GM12878 (cell line): ENCODE measurements at regions not wholly inside any gene's neighbourhood (a gene's known extent, or its start where the extent isn't known, plus 50 kb on each side); places are given as distances from the start of the nearest gene placed in this dataset.

Experiments used
- ATAC-seq: fragments of 200-7000 bp; cut with Tn5 transposase; 3 replicates; pipeline ENCODE4 v1.9.1; 2020; ENCODE audit warnings: mild to moderate bottlenecking, moderate library complexity
- BruUV-seq: library from RNA; stranded (reverse); fragments of 400-500 nt; replicated peaks from 2 replicates; lab custom pipeline; 2021; lab: Mats Ljungman, UMichigan
- CTCF ChIA-PET: fragments of 300-600 bp; sonication (Branson Sonifier 250); formaldehyde crosslinking; extraction: SDS; loops from one replicate; lab custom pipeline; 2021; ENCODE audit warnings: inconsistent platforms; lab: Yijun Ruan, JAX
- POLR2A ChIA-PET: fragments of 350-600 bp; formaldehyde crosslinking; extraction: SDS; loops from one replicate; lab custom pipeline; 2021; ENCODE audit warnings: inconsistent platforms; lab: Charles Lee
- RAD21 ChIA-PET: fragments of 300-600 bp; sonication (Branson Sonifier 250); formaldehyde crosslinking; loops from one replicate; lab custom pipeline; 2023; ENCODE audit warnings: antibody characterized with exemption; ENCODE audit not compliant: unreplicated experiment; lab: Charles Lee
- SMC1A ChIA-PET: fragments of 300-600 bp; sonication (Branson Sonifier 250); formaldehyde crosslinking; loops from one replicate; lab custom pipeline; 2023; ENCODE audit not compliant: unreplicated experiment, uncharacterized antibody; lab: Charles Lee
- DNase-seq: peaks from one replicate; pipeline ENCODE4 v3.0.0-alpha.2; 2011; ENCODE audit warnings: low read depth, low spot score
- FAIRE-seq: peaks from 3 replicates; lab custom pipeline; 2011; peaks lifted over from hg19 to GRCh38; lab: Jason Lieb, UNC
- H2AFZ ChIP-seq: 2 replicates; pipeline ENCODE4 v1.6.0; 2011; ENCODE audit warnings: low read depth, low read length, control low read depth; ENCODE audit not compliant: control insufficient read depth
- H3K27ac ChIP-seq: 2 replicates; pipeline ENCODE4 v1.5.1; 2011; ENCODE audit warnings: control low read depth; ENCODE audit not compliant: control insufficient read depth, insufficient read depth
- H3K27me3 ChIP-seq, 2 experiments: replicated peaks in 1 of 2; 2 replicates each; pipeline versions ENCODE4 v1.6.0 to v1.6.1; 2011; ENCODE audit warnings: low read length in 1 of 2; ENCODE audit not compliant: control insufficient read depth in 2 of 2, insufficient read depth in 2 of 2
- H3K36me3 ChIP-seq, 2 experiments: 2 replicates each; pipeline ENCODE4 v1.5.1; 2011; ENCODE audit warnings: low read length in 1 of 2; ENCODE audit not compliant: control insufficient read depth in 2 of 2, insufficient read depth in 2 of 2
- H3K4me1 ChIP-seq: 2 replicates; pipeline ENCODE4 v1.6.1; 2011; ENCODE audit warnings: mild to moderate bottlenecking, low read length, moderate library complexity, mixed read lengths; ENCODE audit not compliant: control insufficient read depth, insufficient read depth
- H3K4me2 ChIP-seq: 2 replicates; pipeline ENCODE4 v1.6.0; 2011; ENCODE audit warnings: control low read depth; ENCODE audit not compliant: control insufficient read depth, insufficient read depth
- H3K4me3 ChIP-seq: fragments of 200-600 bp; sonication (generic); 2 replicates; pipeline ENCODE4 v1.5.1; 2016
- H3K79me2 ChIP-seq: 2 replicates; pipeline ENCODE4 v1.6.0; 2011; ENCODE audit warnings: low read length; ENCODE audit not compliant: control insufficient read depth, insufficient read depth
- H3K9ac ChIP-seq: 2 replicates; pipeline ENCODE4 v1.8.0; 2011; ENCODE audit warnings: low read length, control low read depth, mixed read lengths; ENCODE audit not compliant: control insufficient read depth, insufficient read depth
- H3K9me3 ChIP-seq: replicated peaks from 3 replicates; pipeline ENCODE4 v1.5.1; 2011; ENCODE audit warnings: mild to moderate bottlenecking, low read length; ENCODE audit not compliant: control insufficient read depth, insufficient read depth
- H4K20me1 ChIP-seq: 2 replicates; pipeline ENCODE4 v1.6.0; 2011; ENCODE audit not compliant: control insufficient read depth, insufficient read depth
- CREB1 ChIP-seq: IDR thresholded peaks from 2 replicates; pipeline ENCODE4 v1.6.1; 2012; ENCODE audit warnings: low read depth, mild to moderate bottlenecking, inconsistent platforms
- DPF2 ChIP-seq: fragments of 450-650 bp; IDR thresholded peaks from 2 replicates; pipeline ENCODE4 v1.6.1; 2017; ENCODE audit warnings: mild to moderate bottlenecking
- E4F1 ChIP-seq: fragments of 450-650 bp; IDR thresholded peaks from 2 replicates; pipeline ENCODE4 v1.6.1; 2018; ENCODE audit warnings: borderline replicate concordance, mild to moderate bottlenecking; ENCODE audit not compliant: partially characterized antibody
- EGR1 ChIP-seq, 2 experiments: IDR thresholded peaks; 1 replicate in 1 of 2; 2 replicates in 1 of 2; pipeline ENCODE4 v1.6.1; 2011 to 2012; ENCODE audit warnings: low read depth in 2 of 2, low read length in 2 of 2, borderline replicate concordance in 1 of 2, mild to moderate bottlenecking in 1 of 2, moderate library complexity in 1 of 2
- KAT2A ChIP-seq: conservative IDR thresholded peaks from 2 replicates; pipeline ENCODE4 v1.6.1; 2011; ENCODE audit warnings: low read depth, low read length; ENCODE audit not compliant: control insufficient read depth
- POLR2A ChIP-seq: IDR thresholded peaks from 2 replicates; pipeline ENCODE4 v1.6.1; 2011; ENCODE audit warnings: low read depth, mild to moderate bottlenecking, low read length
- POLR2AphosphoS2 ChIP-seq: IDR thresholded peaks from 2 replicates; pipeline ENCODE4 v1.6.1; 2011; ENCODE audit warnings: low read depth, mild to moderate bottlenecking, low read length, improper control_type of control experiment, moderate library complexity
- RAD51 ChIP-seq: fragments of 450-650 bp; IDR thresholded peaks from 2 replicates; pipeline ENCODE4 v1.6.1; 2016; ENCODE audit warnings: moderate library complexity, mild to moderate bottlenecking, inconsistent platforms
- RB1 ChIP-seq: fragments of 450-650 bp; formaldehyde crosslinking; IDR thresholded peaks from 2 replicates; pipeline ENCODE4 v1.6.1; 2017; ENCODE audit warnings: mild to moderate bottlenecking, borderline replicate concordance
- SPI1 ChIP-seq: IDR thresholded peaks from 2 replicates; pipeline ENCODE4 v1.6.1; 2011; ENCODE audit warnings: low read depth, mild to moderate bottlenecking, low read length, moderate library complexity, borderline replicate concordance; ENCODE audit not compliant: insufficient read depth
- SREBF1 ChIP-seq: IDR thresholded peaks from 2 replicates; pipeline ENCODE4 v1.6.1; 2012; ENCODE audit warnings: mild to moderate bottlenecking, low read length
- SRF ChIP-seq, 2 experiments: IDR thresholded peaks; 2 replicates each; pipeline ENCODE4 v1.6.1; 2011; ENCODE audit warnings: low read depth in 2 of 2, low read length in 2 of 2, mild to moderate bottlenecking in 1 of 2, moderate library complexity in 1 of 2
- YBX1 ChIP-seq: fragments of 450-650 bp; IDR thresholded peaks from 2 replicates; pipeline ENCODE4 v1.6.1; 2016; ENCODE audit warnings: antibody characterized with exemption
- ZNF592 ChIP-seq: fragments of 450-650 bp; IDR thresholded peaks from 2 replicates; pipeline ENCODE4 v1.6.1; 2017; ENCODE audit warnings: mild to moderate bottlenecking, moderate library complexity
- WGBS: methylation state at CpG from one replicate; pipeline ENCODE4 v1.1.6; 2016; ENCODE audit warnings: low lambda C conversion rate; ENCODE audit not compliant: insufficient replicate concordance, insufficient coverage; ENCODE audit errors: missing lambda C conversion rate; 5-methylcytosine and 5-hydroxymethylcytosine counted together
- in situ Hi-C: fragments of 300-500 bp; cut with MboI; formaldehyde crosslinking; loops from 9 replicates; pipeline ENCODE4 v1.14.3; 2018; ENCODE audit warnings: mixed read lengths
- intact Hi-C: fragments of 100-400 bp; cut with micrococcal nuclease; formaldehyde crosslinking; loops from one replicate; pipeline ENCODE4 v1.14.2; 2022; ENCODE audit not compliant: unreplicated experiment

- no peaks in the 10 kb centered on the region for H3K4me1 ChIP-seq
- ChIA-PET RAD21 (no interaction called here), SMC1A (interaction anchor here (1.5 kb wide), 1 partner anchor 21 kb away, joined by 3 read pairs; no protein-coding TSS in a partner anchor), POLR2A (no interaction called here), CTCF (no interaction called here)
- H4K20me1 ChIP-seq: no peaks in the 10 kb centered on the region
- no peak overlapping the region for H3K9ac ChIP-seq
- ATAC-seq (no peak), FAIRE-seq (no peak), DNase-seq (no peak)
- H3K9me3 ChIP-seq: no peaks in the 10 kb centered on the region
- no peaks in the 10 kb centered on the region for H3K36me3 ChIP-seq
- no peaks in the 10 kb centered on the region for H3K27me3 ChIP-seq
- no peaks in the 10 kb centered on the region for H3K79me2 ChIP-seq
- 14% methylated on average over 4 of the region's 4 CpGs for WGBS
- peak overlapping the region; percentile 4; the same call in 1 of the 2 replicates for H2AFZ ChIP-seq
- H3K27ac ChIP-seq: no peak overlapping the region
- BruUV-seq: no TSS peak
- no peak overlapping the region for H3K4me2 ChIP-seq
- no peak for TF ChIP-seq SRF (IDR thresholded peaks at IDR 0.05; ENCODE audit: low read depth in 2 of 2, low read length in 2 of 2)
- TF ChIP-seq POLR2AphosphoS2: no peak
- TF ChIP-seq E4F1: peak; percentile 15
- TF ChIP-seq YBX1: no peak
- no peak for TF ChIP-seq KAT2A
- TF ChIP-seq DPF2: no peak
- intact Hi-C loops: no loop called here
- in situ Hi-C loops: no loop called here
- no peak overlapping the region for H3K4me3 ChIP-seq
Measured at GRCh38 chr14:38950676-38951075, 152.4 kb downstream of the SEC23A start.

GRCh38 chr14:38948576-38948975 is 154.5 kb downstream of the SEC23A start:
- H3K79me2 ChIP-seq: no peaks in the 10 kb centered on the region
- no peaks in the 10 kb centered on the region for H3K27me3 ChIP-seq
- H3K4me1 ChIP-seq: no peaks in the 10 kb centered on the region
- ChIA-PET CTCF (no interaction called here), RAD21 (no interaction called here), POLR2A (no interaction called here), SMC1A (no interaction called here)
- in situ Hi-C loops (no loop called here), intact Hi-C loops (no loop called here)
- DNase-seq (no peak), FAIRE-seq (no peak), ATAC-seq (no peak)
- no peaks in the 10 kb centered on the region for H3K36me3 ChIP-seq
- no peak overlapping the region for H2AFZ ChIP-seq
- H3K4me3 ChIP-seq: no peak overlapping the region
- no peaks in the 10 kb centered on the region for H4K20me1 ChIP-seq
- BruUV-seq: no TSS peak
- H3K9ac ChIP-seq: no peak overlapping the region
- no peaks in the 10 kb centered on the region for H3K9me3 ChIP-seq
- H3K4me2 ChIP-seq: no peak overlapping the region
- 70% methylated on average over 6 of the region's 6 CpGs for WGBS
- H3K27ac ChIP-seq: no peak overlapping the region
- TF ChIP-seq RAD51 (no peak), SPI1 (no peak), ZNF592 (no peak), POLR2A (no peak), CREB1 (no peak), SREBF1 (no peak), RB1 (no peak), EGR1 (IDR thresholded peaks at IDR 0.05; ENCODE audit: borderline replicate concordance in 1 of 2, low read depth in 2 of 2, low read length in 2 of 2) (no peak)
